ENCODE measurements at regions not wholly inside any gene's neighbourhood (a gene's known extent, or its start where the extent isn't known, plus 50 kb on each side); places are given as distances from the start of the nearest gene placed in this dataset.
A peak's percentile ranks its signal among the peaks of the same experiment; 100 is the strongest.

DNA sequence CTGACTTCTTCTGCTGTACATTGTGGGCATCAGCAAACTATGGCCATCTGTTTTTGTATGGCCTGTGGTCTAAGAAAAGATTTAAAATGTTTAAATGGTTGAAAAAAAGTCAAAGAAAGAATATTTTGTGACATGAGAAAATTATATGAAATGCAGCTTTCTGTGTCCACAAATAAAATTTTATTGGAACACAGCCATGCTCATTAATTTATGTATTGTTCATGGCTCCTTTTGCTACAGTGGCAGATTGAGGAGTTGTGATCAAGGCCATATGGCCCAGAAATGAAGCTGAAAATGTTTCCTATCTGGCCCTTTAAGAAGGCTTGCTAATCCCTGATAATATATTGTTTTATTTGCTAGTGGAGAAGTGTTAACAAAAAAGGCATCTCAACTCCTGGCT, 162.0 kb downstream of the SLC4A3 start:
- TF ChIP-seq, protein P1, sequence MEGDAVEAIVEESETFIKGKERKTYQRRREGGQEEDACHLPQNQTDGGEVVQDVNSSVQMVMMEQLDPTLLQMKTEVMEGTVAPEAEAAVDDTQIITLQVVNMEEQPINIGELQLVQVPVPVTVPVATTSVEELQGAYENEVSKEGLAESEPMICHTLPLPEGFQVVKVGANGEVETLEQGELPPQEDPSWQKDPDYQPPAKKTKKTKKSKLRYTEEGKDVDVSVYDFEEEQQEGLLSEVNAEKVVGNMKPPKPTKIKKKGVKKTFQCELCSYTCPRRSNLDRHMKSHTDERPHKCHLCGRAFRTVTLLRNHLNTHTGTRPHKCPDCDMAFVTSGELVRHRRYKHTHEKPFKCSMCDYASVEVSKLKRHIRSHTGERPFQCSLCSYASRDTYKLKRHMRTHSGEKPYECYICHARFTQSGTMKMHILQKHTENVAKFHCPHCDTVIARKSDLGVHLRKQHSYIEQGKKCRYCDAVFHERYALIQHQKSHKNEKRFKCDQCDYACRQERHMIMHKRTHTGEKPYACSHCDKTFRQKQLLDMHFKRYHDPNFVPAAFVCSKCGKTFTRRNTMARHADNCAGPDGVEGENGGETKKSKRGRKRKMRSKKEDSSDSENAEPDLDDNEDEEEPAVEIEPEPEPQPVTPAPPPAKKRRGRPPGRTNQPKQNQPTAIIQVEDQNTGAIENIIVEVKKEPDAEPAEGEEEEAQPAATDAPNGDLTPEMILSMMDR (conservative IDR thresholded peaks at IDR 0.05): no peak
- peak overlapping the region; percentile 29; the same call in 1 of the 2 replicates for H3K27ac ChIP-seq

DNA sequence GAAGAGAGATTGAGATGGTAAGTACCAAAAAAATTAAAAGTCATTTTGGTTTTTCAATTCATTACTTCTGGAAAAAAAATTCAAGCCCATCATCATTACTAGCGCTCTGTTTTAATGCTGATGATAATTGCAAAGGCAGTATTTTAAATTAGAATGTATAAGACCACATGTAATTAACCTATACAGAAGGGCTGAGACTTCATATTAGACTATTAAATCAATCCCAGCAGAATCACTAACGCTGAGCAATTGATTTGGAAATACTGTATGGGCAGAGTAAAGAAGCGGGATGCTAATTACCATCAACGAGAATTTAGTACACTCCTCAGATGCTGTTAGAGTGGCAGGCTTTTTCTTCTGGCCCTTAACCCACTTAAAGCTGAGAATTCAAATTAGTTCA, 165.0 kb downstream of the SLC4A3 start:
- no peak overlapping the region for H3K27ac ChIP-seq
- TF ChIP-seq, protein P1 (conservative IDR thresholded peaks at IDR 0.05): no peak

DNA sequence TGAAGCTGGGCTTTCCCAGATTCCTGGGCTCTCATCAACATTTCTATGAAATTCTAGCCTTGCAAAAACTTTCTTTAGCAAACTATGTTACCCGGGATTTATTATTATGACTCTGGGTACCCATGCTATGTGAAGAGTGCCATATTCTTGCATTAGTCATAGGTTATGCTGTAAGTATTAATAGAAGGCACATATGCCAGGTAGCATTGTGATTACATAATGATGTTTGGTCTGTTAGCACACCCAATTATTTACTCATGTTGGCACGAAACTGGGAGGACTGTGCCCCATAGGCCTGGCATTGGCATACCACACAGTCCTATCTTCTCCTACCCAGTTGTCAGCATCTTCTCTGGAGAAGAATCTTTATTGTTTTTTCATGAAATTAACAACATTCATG, 171.0 kb downstream of the SLC4A3 start:
- no peak overlapping the region for H3K27ac ChIP-seq
- TF ChIP-seq, protein P1 (conservative IDR thresholded peaks at IDR 0.05): no peak

DNA sequence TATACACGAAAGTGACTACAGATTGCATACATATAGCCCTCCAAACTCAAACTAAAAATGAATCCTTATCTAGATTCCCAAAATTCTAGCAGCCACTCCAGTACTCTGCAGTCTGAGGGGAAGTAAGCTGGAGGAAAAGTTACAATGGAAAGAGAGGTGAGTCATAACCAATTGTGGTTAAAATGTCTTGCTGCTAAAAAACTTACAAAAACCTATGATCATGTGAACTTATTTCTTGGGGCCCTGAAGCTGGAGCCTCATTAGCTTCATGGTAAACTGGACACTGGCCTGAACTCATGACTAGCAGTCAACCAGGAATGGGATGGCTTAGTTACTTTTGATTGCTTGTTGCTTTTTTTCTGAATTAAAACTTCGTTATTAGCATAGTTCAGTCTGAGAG, 175.9 kb downstream of the SLC4A3 start:
- no peak overlapping the region for H3K27ac ChIP-seq
- TF ChIP-seq, protein P1 (conservative IDR thresholded peaks at IDR 0.05): no peak

DNA sequence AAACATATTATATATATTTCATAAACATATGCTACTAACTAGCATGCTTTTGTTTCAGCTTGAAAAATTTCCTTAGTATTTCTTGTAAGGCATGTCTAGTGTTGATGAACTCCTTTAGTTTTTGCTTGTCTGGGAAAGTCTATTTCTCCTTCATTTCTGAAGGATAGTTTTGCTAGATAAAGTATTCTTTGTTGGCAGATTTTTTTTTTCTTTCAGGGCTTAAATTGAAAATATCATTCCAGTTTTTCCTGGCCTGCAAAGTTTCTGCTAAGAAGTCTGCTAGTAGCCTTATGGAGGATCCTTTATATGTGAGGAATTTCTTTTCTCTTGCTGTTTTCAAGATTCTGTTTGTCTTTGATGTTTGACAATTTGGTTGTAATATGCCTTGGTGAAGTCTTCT, 183.5 kb downstream of the SLC4A3 start:
- TF ChIP-seq, protein P1 (conservative IDR thresholded peaks at IDR 0.05): no peak
- H3K27ac ChIP-seq: no peak overlapping the region

DNA sequence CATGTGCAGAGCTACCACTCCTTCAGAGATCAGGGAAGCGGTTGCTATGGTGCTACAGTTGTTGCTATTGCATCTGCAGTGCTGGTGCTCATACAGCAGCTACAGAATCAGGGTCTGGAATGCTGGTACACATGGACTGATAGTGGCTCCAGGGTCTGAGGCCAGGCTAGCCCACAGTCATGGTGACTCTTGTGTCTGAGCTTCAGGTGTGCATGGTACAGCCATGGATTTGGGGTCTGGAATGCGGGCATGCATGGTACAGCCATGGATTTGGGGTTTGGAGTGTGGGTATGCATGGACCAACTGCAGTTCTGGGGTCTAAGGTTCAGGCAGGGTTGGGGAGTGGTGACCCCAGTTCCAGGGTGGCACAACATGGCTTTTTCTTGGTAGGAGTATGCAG, 185.2 kb downstream of the SLC4A3 start:
- no peak overlapping the region for H3K27ac ChIP-seq
- TF ChIP-seq, protein P1 (conservative IDR thresholded peaks at IDR 0.05): no peak

DNA sequence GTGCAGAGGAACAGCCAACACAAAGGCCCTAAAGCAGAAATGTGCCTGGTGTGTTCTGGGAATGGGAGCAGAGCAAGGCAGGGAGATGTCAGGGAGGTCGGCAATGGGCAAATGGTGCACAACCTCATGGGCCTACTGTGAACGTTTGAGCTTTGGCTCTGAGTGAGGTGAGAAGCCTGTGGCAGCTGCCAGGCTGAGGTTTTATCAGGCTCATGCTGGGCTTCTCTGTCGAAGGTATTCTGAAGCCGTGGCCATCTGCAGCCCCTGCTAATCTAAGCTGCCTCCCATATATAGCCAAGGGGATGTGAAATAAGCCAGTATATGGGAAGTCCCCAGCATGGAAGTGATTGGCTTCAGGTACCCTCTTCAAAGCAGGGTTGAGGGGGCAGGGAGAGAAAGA, 193.3 kb downstream of the SLC4A3 start:
- H3K27ac ChIP-seq: no peak overlapping the region
- TF ChIP-seq, protein P1 (conservative IDR thresholded peaks at IDR 0.05): no peak

DNA sequence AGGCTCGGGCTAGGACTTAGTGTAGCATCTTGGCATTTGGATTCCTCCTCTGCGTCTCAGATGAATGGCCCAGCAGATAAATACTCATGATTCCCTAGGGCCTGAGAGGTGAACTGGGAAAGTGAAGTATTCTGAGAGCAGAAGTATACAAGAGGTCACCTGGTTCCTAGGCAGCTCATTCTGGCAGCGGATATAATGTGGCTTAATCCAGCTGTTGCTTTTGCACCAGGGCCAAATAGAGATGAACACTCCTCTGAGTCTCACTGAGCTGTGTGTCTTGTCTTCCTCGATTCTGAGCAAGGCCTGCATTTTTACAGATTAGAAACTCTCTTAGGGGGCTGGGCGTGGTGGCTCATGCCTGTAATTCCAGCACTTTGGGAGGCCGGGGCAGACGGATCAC, 196.1 kb downstream of the SLC4A3 start:
- TF ChIP-seq, protein P1 (conservative IDR thresholded peaks at IDR 0.05): no peak
- no peak overlapping the region for H3K27ac ChIP-seq

Measured in VCaP (cell line).